GM12864 (cell line): ENCODE measurements at regions not wholly inside any gene's neighbourhood (a gene's known extent, or its start where the extent isn't known, plus 50 kb on each side); places are given as distances from the start of the nearest gene placed in this dataset.

Experiments
- DNase-seq: peaks from one replicate; pipeline ENCODE4 v3.0.0-alpha.2; 2011; ENCODE audit warnings: low read depth
- H3K4me3 ChIP-seq: 2 replicates; pipeline ENCODE4 v1.5.1; 2011; ENCODE audit warnings: mild to moderate bottlenecking, low read depth, low read length, control low read depth
- CTCF ChIP-seq: IDR thresholded peaks from 2 replicates; pipeline ENCODE4 v1.5.1; 2011; ENCODE audit warnings: low read depth, mild to moderate bottlenecking, moderate library complexity, low read length, control low read depth, inconsistent platforms; ENCODE audit errors: missing control alignments

- TF ChIP-seq CTCF: no peak
- DNase-seq: no peak
- H3K4me3 ChIP-seq: no peak overlapping the region
These were observed 1249.2 kb downstream of the NLGN4Y start for GRCh38 chrY:15773579-15773978.

- no peak for TF ChIP-seq CTCF
- DNase-seq: no peak
- H3K4me3 ChIP-seq: no peak overlapping the region
These were observed 1251.6 kb downstream of the NLGN4Y start for GRCh38 chrY:15775880-15776279.

GRCh38 chrY:15779891-15780290 is 1255.6 kb downstream of the NLGN4Y start:
- no peak overlapping the region for H3K4me3 ChIP-seq
- DNase-seq: no peak
- no peak for TF ChIP-seq CTCF

- no peak for DNase-seq
- no peak for TF ChIP-seq CTCF
- H3K4me3 ChIP-seq: no peak overlapping the region
These were observed 1275.7 kb downstream of the NLGN4Y start for GRCh38 chrY:15800021-15800420.

- DNase-seq: no peak
- no peak overlapping the region for H3K4me3 ChIP-seq
- TF ChIP-seq CTCF: no peak
These were observed 1281.7 kb downstream of the NLGN4Y start for GRCh38 chrY:15805985-15806384.

- no peak for DNase-seq
- TF ChIP-seq CTCF: no peak
- H3K4me3 ChIP-seq: no peak overlapping the region
These were observed 1289.9 kb downstream of the NLGN4Y start for GRCh38 chrY:15814241-15814640.
